CD4-positive, alpha-beta T cell (primary cell): ENCODE measurements at regions not wholly inside any gene's neighbourhood (a gene's known extent, or its start where the extent isn't known, plus 50 kb on each side); places are given as distances from the start of the nearest gene placed in this dataset.

ENCODE experiments used
- ATAC-seq: fragments of 200-7000 bp; cut with Tn5 transposase; one replicate; pipeline ENCODE4 v1.10.0; 2022; ENCODE audit warnings: mild to moderate bottlenecking; ENCODE audit not compliant: poor library complexity
- CTCF ChIA-PET: fragments of 350-600 bp; sonication (Branson Sonifier 250); formaldehyde crosslinking; loops from one replicate; lab custom pipeline; 2021; ENCODE audit warnings: antibody characterized with exemption, inconsistent platforms; lab: Charles Lee
- POLR2A ChIA-PET: fragments of 350-600 bp; sonication (Branson Sonifier 250); formaldehyde crosslinking; loops from one replicate; lab custom pipeline; 2021; ENCODE audit warnings: antibody characterized with exemption, inconsistent platforms; lab: Charles Lee
- DNase-seq, 14 experiments: peaks; one replicate each; pipeline ENCODE4 v3.0.0-alpha.2; 2013 to 2020; ENCODE audit warnings: mixed read lengths in 2 of 14
- H3K27ac ChIP-seq, 2 donors: one replicate each; pipeline versions ENCODE4 v1.5.1 to v1.7.0; 2013; ENCODE audit warnings: low read length in 2 of 2, low read depth in 1 of 2, mild to moderate bottlenecking in 1 of 2
- H3K27me3 ChIP-seq, 2 experiments: 1 replicate in 1 of 2; 2 replicates in 1 of 2; pipeline versions ENCODE4 v1.6.1 to v1.7.0; 2013; ENCODE audit warnings: low read length in 2 of 2, control low read depth in 1 of 2, mild to moderate bottlenecking in 1 of 2, moderate library complexity in 1 of 2; ENCODE audit not compliant: insufficient read depth in 2 of 2, control insufficient read depth in 1 of 2
- H3K36me3 ChIP-seq: one replicate; pipeline ENCODE4 v1.6.1; 2013; ENCODE audit warnings: low read length, control low read depth; ENCODE audit not compliant: insufficient read depth
- H3K4me1 ChIP-seq: one replicate; pipeline ENCODE4 v1.6.1; 2013; ENCODE audit warnings: low read length, control low read depth; ENCODE audit not compliant: insufficient read depth
- H3K4me3 ChIP-seq: one replicate; pipeline ENCODE4 v1.5.1; 2013; ENCODE audit warnings: mild to moderate bottlenecking, low read length, moderate library complexity
- H3K9me3 ChIP-seq, 2 experiments: 1 replicate in 1 of 2; 2 replicates in 1 of 2; pipeline versions ENCODE4 v1.6.1 to v1.7.0; 2013; ENCODE audit warnings: low read length in 2 of 2, mild to moderate bottlenecking in 2 of 2, control low read depth in 1 of 2, moderate library complexity in 1 of 2; ENCODE audit not compliant: control insufficient read depth in 1 of 2, insufficient read depth in 1 of 2
- H3K27ac Mint-ChIP-seq: one replicate; pipeline ENCODE4 v1.8.0; 2020; ENCODE audit warnings: mixed read lengths
- H3K27me3 Mint-ChIP-seq: one replicate; pipeline ENCODE4 v1.8.0; 2021; ENCODE audit warnings: mixed read lengths
- H3K36me3 Mint-ChIP-seq: one replicate; pipeline ENCODE4 v1.8.0; 2021; ENCODE audit warnings: low read depth, mixed read lengths
- H3K4me1 Mint-ChIP-seq: one replicate; pipeline ENCODE4 v1.8.0; 2021; ENCODE audit warnings: low read depth, mixed read lengths
- H3K4me3 Mint-ChIP-seq: one replicate; pipeline ENCODE4 v1.8.0; 2020; ENCODE audit warnings: mild to moderate bottlenecking, mixed read lengths
- H3K9me3 Mint-ChIP-seq: one replicate; pipeline ENCODE4 v1.8.0; 2020; ENCODE audit warnings: mixed read lengths
- intact Hi-C, 2 experiments: fragments of 100-400 bp; cut with DNase I in 1 of 2; cut with micrococcal nuclease in 1 of 2; formaldehyde crosslinking; loops; one replicate each; pipeline versions ENCODE4 v1.15.1 to v1.9.0; 2023 to 2025; cut with DNase I, micrococcal nuclease
- TF ChIP-seq, protein P1 (sequence below): fragments of 200-600 bp; IDR thresholded peaks from one replicate; pipeline ENCODE4 v1.8.0; 2022; ENCODE audit warnings: antibody characterized with exemption, mild to moderate bottlenecking

DNA sequence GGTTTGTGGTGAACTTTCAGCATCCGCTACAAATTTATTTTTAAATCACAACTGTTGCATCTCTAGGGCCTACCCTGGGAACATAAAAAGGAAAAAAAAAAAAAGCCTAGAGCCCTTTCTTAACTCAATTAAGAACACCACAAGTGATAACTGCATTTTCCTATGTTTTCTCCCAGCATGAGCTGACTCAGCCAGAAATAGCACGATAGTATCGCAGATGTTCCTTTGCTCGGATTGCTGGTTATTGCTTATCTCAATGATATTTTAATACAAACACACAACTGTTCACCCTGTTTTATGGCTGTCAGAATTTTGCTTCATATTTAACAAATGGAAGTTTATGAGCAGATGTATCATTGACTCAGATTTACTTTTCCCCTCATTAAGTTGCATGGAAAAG lies 251.8 kb upstream of the SUCLG2 start:
- H3K27me3 Mint-ChIP-seq, result no peaks in the 10 kb centered on the region
- no peaks in the 10 kb centered on the region for H3K36me3 Mint-ChIP-seq
- Histone ChIP-seq H3K9me3 (peaks cover 0 to 3% of the 10 kb centered on the region in 2 experiments), H3K27me3 (no peaks in the 10 kb centered on the region), H3K27ac (no peak overlapping the region), H3K4me3 (no peak overlapping the region), H3K4me1 (no peaks in the 10 kb centered on the region), H3K36me3 (no peaks in the 10 kb centered on the region)
- ATAC-seq, result no peak
- intact Hi-C loops, result no loop called here
- no peaks in the 10 kb centered on the region for H3K9me3 Mint-ChIP-seq
- DNase-seq, result no peak
- H3K27ac Mint-ChIP-seq, result no peak overlapping the region
- no peak overlapping the region for H3K4me3 Mint-ChIP-seq
- ChIA-PET CTCF (no interaction called here), POLR2A (no interaction called here)
- peaks cover 20% of the 10 kb centered on the region for H3K4me1 Mint-ChIP-seq
- TF ChIP-seq, protein P1, sequence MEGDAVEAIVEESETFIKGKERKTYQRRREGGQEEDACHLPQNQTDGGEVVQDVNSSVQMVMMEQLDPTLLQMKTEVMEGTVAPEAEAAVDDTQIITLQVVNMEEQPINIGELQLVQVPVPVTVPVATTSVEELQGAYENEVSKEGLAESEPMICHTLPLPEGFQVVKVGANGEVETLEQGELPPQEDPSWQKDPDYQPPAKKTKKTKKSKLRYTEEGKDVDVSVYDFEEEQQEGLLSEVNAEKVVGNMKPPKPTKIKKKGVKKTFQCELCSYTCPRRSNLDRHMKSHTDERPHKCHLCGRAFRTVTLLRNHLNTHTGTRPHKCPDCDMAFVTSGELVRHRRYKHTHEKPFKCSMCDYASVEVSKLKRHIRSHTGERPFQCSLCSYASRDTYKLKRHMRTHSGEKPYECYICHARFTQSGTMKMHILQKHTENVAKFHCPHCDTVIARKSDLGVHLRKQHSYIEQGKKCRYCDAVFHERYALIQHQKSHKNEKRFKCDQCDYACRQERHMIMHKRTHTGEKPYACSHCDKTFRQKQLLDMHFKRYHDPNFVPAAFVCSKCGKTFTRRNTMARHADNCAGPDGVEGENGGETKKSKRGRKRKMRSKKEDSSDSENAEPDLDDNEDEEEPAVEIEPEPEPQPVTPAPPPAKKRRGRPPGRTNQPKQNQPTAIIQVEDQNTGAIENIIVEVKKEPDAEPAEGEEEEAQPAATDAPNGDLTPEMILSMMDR, result no peak

DNA sequence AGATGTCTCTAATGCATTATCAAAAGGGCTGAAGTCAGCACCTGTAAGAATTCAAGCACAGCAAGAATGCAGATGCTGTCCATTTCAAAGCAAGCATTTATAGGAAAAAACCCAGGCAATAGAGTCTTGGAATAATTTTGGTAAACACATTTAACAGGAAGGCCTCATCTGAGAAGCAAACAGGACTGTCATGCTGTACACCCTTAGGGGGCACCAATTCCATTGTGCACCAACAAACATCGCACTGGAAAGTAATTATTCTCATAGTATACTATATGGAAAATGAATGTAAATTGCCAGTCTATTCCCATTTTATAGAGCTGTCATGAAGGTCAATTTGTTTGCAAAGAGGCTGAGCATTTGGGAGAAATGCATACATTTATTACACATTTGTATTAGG lies 247.3 kb upstream of the SUCLG2 start:
- no peak overlapping the region for H3K4me3 Mint-ChIP-seq
- H3K27ac Mint-ChIP-seq, result no peak overlapping the region
- ChIA-PET CTCF (no interaction called here), POLR2A (no interaction called here)
- TF ChIP-seq, protein P1, result peak; percentile 64
- Histone ChIP-seq H3K27ac (no peak overlapping the region), H3K4me3 (no peak overlapping the region), H3K36me3 (no peaks in the 10 kb centered on the region), H3K27me3 (no peaks in the 10 kb centered on the region), H3K4me1 (no peaks in the 10 kb centered on the region), H3K9me3 (no peaks in the 10 kb centered on the region)
- peaks cover 13% of the 10 kb centered on the region for H3K4me1 Mint-ChIP-seq
- H3K36me3 Mint-ChIP-seq, result no peaks in the 10 kb centered on the region
- DNase-seq (peak in 4 of 14 experiments; percentile 8 to 34 (median 32)), ATAC-seq (no peak)
- H3K9me3 Mint-ChIP-seq, result no peaks in the 10 kb centered on the region
- intact Hi-C loops, result loop anchor here (1.0 to 2.0 kb wide), 3 partner anchors 355 to 975 kb away; no protein-coding TSS in a partner anchor
- no peaks in the 10 kb centered on the region for H3K27me3 Mint-ChIP-seq

DNA sequence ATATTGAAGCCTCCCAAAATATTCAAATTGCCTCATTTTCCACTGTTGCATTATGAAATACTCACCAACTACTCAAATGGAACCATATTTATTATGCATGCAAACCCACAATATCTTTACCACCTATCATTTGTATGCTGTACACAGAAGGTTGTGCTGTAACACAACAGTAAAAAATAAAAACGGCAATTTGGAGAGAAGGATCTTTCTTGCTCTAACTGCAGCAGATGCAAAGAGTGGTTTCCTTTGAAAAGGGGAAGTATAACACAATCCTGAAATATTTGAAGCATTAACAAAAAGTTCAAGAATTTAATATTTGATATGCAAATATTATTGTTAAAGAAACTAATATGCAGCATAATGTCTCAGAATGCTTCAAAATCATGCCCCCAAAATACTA lies 244.5 kb upstream of the SUCLG2 start:
- POLR2A ChIA-PET, result no interaction called here
- H3K4me1 Mint-ChIP-seq, result peaks cover 3% of the 10 kb centered on the region
- no peaks in the 10 kb centered on the region for H3K9me3 Mint-ChIP-seq

More for the DNA sequence above, 244.5 kb upstream of the SUCLG2 start:
- no peak overlapping the region for H3K4me3 ChIP-seq
- Mint-ChIP-seq H3K36me3 (no peaks in the 10 kb centered on the region), H3K27me3 (no peaks in the 10 kb centered on the region), H3K4me3 (no peak overlapping the region), H3K27ac (no peak overlapping the region)
- DNase-seq (no peak), ATAC-seq (no peak)
- H3K27ac ChIP-seq, result no peak overlapping the region
- no peaks in the 10 kb centered on the region for H3K27me3 ChIP-seq
- no peaks in the 10 kb centered on the region for H3K9me3 ChIP-seq
- TF ChIP-seq, protein P1, result no peak
- H3K36me3 ChIP-seq, result no peaks in the 10 kb centered on the region
- CTCF ChIA-PET, result no interaction called here
- intact Hi-C loops, result no loop called here
- H3K4me1 ChIP-seq, result no peaks in the 10 kb centered on the region
